SU-DHL-6 (cell line): ENCODE measurements at regions not wholly inside any gene's neighbourhood (a gene's known extent, or its start where the extent isn't known, plus 50 kb on each side); places are given as distances from the start of the nearest gene placed in this dataset.

Source experiments
- CTCF ChIP-seq: fragments of 200-600 bp; sonication (generic); IDR thresholded peaks from one replicate; pipeline ENCODE4 v1.5.1; 2017; ENCODE audit warnings: antibody characterized with exemption, mild to moderate bottlenecking, low read length, moderate library complexity; ENCODE audit not compliant: insufficient read depth, poor library complexity, severe bottlenecking
- EZH2phosphoT487 ChIP-seq: fragments of 200-600 bp; sonication (generic), shearing (Covaris generic); conservative IDR thresholded peaks from 2 replicates; pipeline ENCODE4 v1.6.1; 2018; ENCODE audit warnings: mild to moderate bottlenecking, antibody characterized with exemption, low read length, moderate library complexity, mixed read lengths

- TF ChIP-seq CTCF (no peak), EZH2phosphoT487 (no peak)
Observed at GRCh38 chr18:45320724-45321123, 294.6 kb upstream of the SLC14A2 start.
